ENCODE measurements at regions not wholly inside any gene's neighbourhood (a gene's known extent, or its start where the extent isn't known, plus 50 kb on each side); places are given as distances from the start of the nearest gene placed in this dataset.

DNA sequence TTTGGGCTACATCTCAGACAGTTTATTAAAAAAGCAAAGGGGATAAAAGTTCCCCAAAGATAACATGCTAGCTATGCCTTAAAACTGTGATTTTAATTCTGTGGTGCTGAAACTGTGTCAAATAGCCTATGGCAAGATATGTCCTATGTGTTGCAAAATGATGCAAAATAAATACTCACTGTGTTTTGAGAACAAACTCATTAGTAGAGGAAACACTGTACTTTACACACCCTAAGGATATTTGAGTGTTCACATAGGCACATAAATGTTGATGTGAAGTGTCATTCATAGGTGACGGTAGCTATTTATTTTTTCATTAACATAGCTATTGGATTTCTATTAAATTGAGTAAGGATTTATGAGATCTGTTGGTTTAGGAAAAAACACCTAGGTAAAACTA is 351.9 kb downstream of the FAT4 start:
- TF ChIP-seq, protein P1, sequence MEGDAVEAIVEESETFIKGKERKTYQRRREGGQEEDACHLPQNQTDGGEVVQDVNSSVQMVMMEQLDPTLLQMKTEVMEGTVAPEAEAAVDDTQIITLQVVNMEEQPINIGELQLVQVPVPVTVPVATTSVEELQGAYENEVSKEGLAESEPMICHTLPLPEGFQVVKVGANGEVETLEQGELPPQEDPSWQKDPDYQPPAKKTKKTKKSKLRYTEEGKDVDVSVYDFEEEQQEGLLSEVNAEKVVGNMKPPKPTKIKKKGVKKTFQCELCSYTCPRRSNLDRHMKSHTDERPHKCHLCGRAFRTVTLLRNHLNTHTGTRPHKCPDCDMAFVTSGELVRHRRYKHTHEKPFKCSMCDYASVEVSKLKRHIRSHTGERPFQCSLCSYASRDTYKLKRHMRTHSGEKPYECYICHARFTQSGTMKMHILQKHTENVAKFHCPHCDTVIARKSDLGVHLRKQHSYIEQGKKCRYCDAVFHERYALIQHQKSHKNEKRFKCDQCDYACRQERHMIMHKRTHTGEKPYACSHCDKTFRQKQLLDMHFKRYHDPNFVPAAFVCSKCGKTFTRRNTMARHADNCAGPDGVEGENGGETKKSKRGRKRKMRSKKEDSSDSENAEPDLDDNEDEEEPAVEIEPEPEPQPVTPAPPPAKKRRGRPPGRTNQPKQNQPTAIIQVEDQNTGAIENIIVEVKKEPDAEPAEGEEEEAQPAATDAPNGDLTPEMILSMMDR (IDR thresholded peaks at IDR 0.05; ENCODE audit: insufficient read depth, low read depth, low read length), result no peak
- TF ChIP-seq EZH2 (IDR thresholded peaks at IDR 0.05; ENCODE audit: insufficient read depth, low read length), result no peak
